Heart left ventricle (tissue), 16 donors: ENCODE measurements at regions not wholly inside any gene's neighbourhood (a gene's known extent, or its start where the extent isn't known, plus 50 kb on each side); places are given as distances from the start of the nearest gene placed in this dataset.

Source experiments
- ATAC-seq, 4 donors: fragments of 200-7000 bp; cut with Tn5 transposase; one replicate each; pipeline ENCODE4 v1.9.1; 2020 to 2022; ENCODE audit warnings: moderate library complexity in 4 of 4, mild to moderate bottlenecking in 3 of 4, moderate number of reproducible peaks in 1 of 4
- DNase-seq, 5 donors: peaks; one replicate each; pipeline ENCODE4 v3.0.0-alpha.2; 2020
- H3K27ac ChIP-seq, 12 donors: fragments of 200-600 bp; sonication (generic) in 4 of 12; one replicate each; pipeline versions ENCODE4 v1.5.0 to v1.8.0; 2016 to 2022; ENCODE audit warnings: mild to moderate bottlenecking in 2 of 12
- H3K27me3 ChIP-seq, 9 donors: fragments of 200-600 bp; sonication (generic) in 2 of 9; one replicate each; pipeline versions ENCODE4 v1.5.1 to v1.8.0; 2016 to 2022; ENCODE audit warnings: mild to moderate bottlenecking in 3 of 9
- H3K36me3 ChIP-seq, 9 donors: fragments of 200-600 bp; sonication (generic) in 2 of 9; one replicate each; pipeline versions ENCODE4 v1.5.0 to v1.8.0; 2018 to 2022; ENCODE audit warnings: mild to moderate bottlenecking in 2 of 9
- H3K4me1 ChIP-seq, 12 donors: fragments of 200-600 bp; sonication (generic) in 4 of 12; one replicate each; pipeline versions ENCODE4 v1.5.0 to v1.8.0; 2016 to 2022; ENCODE audit warnings: mild to moderate bottlenecking in 3 of 12
- H3K4me3 ChIP-seq, 12 donors: fragments of 200-600 bp; sonication (generic) in 4 of 12; one replicate each; pipeline versions ENCODE4 v1.5.0 to v1.8.0; 2017 to 2022; ENCODE audit warnings: mild to moderate bottlenecking in 9 of 12, moderate library complexity in 4 of 12
- H3K9me3 ChIP-seq, 12 donors: fragments of 200-600 bp; sonication (generic) in 4 of 12; one replicate each; pipeline versions ENCODE4 v1.5.0 to v1.8.0; 2016 to 2022; ENCODE audit warnings: mild to moderate bottlenecking in 1 of 12
- POLR2A ChIP-seq, 2 donors: fragments of 450-650 bp; IDR thresholded peaks; one replicate each; pipeline ENCODE4 v1.6.1; 2017; ENCODE audit warnings: antibody characterized with exemption in 2 of 2, mild to moderate bottlenecking in 2 of 2, moderate library complexity in 2 of 2
- WGBS, 4 donors: extraction: QIAGEN DNeasy Blood & Tissue Kit in 2 of 4; methylation state at CpG; one replicate each; pipeline versions ENCODE4 v1.1.5 to v1.1.7; 2013 to 2018; 5-methylcytosine and 5-hydroxymethylcytosine counted together
- intact Hi-C, 10 donors: fragments of 100-400 bp; cut with DNase I; formaldehyde crosslinking; loops; one replicate each; pipeline versions ENCODE4 v1.11.1 to v1.14.2; 2022
- TF ChIP-seq, protein P1 (sequence below), 12 donors: fragments of 200-600 bp; sonication (generic) in 4 of 12; IDR thresholded peaks; one replicate each; pipeline versions ENCODE4 v1.5.0 to v1.8.0; 2018 to 2022; ENCODE audit warnings: antibody characterized with exemption in 12 of 12, mild to moderate bottlenecking in 5 of 12
- donor health status: ischemic (EF 13 %, LVEDD 7.1; RV severe dilation, severe dysfunction).
- donor health status: healthy with polysubstance abuse.
- donor health status: DM: no; HTN: yes; CAD: no.
- donor health status: DM: no; HTN: no; CAD: no.
- donor health status: ischemic (EF 25% LVEDD 6.9; RV normal size, moderate dysfunction).
- donor health status: ischemic (EF 25% LVEDD 5.7; RV mildly dilated, moderate dysfunction).
- donor health status: healthy.
- donor health status: DM: yes; HTN: yes; CAD: no.
- donor health status: ischemic (EF 35%, LVEDD 5.7; RV mildly dilated, moderate dysfunction).
- donor health status: nonischemic (EF 11% LVEDD 7.7; RV severe dilation, severe dysfunction).
- donor health status: DM: yes; HTN: yes; CAD: no.
- donor health status: PGD.
- donor health status: ischemic (EF 29% LVEDD 5.4; RV normal size, mild dysfunction).
- donor health status: nonischemic (EF 23%, LVEDD 6.1; RV moderate dilation, normal function).

DNA sequence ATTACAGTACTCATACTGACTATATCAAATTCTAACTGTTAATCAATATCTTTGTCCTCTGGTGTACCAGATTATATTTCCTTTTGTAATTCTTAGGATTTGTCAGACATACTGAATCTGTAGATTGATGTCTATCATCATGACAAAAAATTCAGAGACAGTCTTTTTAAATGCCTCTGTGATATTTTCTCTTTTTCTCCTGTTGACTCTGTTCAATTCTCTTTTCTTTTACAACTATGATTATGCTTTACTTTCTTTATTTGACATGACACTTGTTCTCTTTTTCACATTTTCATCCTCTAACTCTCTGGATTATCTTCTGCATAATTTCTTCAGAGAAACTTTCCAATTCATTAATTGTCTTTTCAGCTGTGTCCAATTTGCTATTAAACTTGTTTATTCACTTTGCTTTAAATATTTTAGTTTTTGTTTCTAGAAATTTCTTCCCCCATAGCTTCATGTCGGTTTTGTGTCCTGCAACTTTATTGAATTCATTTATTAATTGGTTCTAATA lies 153.6 kb downstream of the PFKFB3 start:
- Histone ChIP-seq H3K4me3 (no peak overlapping the region), H3K9me3 (peaks cover 0 to 49% (median 21%) of the 10 kb centered on the region in 12 donors), H3K36me3 (peaks cover 0 to 3% (median 0%) of the 10 kb centered on the region in 9 donors), H3K4me1 (no peaks in the 10 kb centered on the region), H3K27ac (no peak overlapping the region), H3K27me3 (no peaks in the 10 kb centered on the region)
- TF ChIP-seq POLR2A (IDR thresholded peaks at IDR 0.05), result no peak
- TF ChIP-seq, protein P1, sequence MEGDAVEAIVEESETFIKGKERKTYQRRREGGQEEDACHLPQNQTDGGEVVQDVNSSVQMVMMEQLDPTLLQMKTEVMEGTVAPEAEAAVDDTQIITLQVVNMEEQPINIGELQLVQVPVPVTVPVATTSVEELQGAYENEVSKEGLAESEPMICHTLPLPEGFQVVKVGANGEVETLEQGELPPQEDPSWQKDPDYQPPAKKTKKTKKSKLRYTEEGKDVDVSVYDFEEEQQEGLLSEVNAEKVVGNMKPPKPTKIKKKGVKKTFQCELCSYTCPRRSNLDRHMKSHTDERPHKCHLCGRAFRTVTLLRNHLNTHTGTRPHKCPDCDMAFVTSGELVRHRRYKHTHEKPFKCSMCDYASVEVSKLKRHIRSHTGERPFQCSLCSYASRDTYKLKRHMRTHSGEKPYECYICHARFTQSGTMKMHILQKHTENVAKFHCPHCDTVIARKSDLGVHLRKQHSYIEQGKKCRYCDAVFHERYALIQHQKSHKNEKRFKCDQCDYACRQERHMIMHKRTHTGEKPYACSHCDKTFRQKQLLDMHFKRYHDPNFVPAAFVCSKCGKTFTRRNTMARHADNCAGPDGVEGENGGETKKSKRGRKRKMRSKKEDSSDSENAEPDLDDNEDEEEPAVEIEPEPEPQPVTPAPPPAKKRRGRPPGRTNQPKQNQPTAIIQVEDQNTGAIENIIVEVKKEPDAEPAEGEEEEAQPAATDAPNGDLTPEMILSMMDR (IDR thresholded peaks at IDR 0.05), result no peak
- intact Hi-C loops, result no loop called here
- WGBS, 4 donors, result 80 to 86% (median 81%) methylated on average over 1 of the region's 1 CpG
- no peak for ATAC-seq
- DNase-seq, result no peak

DNA sequence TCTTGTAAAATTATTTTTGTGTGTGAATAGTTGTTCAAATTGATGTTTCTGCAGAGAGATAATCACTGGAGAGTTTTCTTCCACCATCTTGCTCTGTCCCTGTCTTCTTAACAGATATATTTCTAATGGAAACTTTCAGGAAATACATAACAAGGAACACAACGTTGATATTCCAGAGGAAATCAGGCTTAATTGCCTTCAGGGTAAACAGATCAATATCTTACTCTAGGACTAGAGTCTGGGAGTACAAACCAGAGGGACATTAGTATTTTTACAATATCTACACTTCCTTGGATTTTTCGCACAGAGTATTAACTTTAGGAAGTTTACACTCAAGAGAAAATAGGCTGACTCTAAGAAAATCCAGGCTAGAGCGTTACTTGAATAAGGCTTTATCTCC lies 159.1 kb downstream of the PFKFB3 start:
- H3K36me3 ChIP-seq, result no peaks in the 10 kb centered on the region
- H3K9me3 ChIP-seq, result peaks cover 0 to 32% (median 10%) of the 10 kb centered on the region in 12 donors
- TF ChIP-seq POLR2A (IDR thresholded peaks at IDR 0.05), result no peak
- TF ChIP-seq, protein P1 (IDR thresholded peaks at IDR 0.05), result no peak
- ATAC-seq (no peak), DNase-seq (no peak)
- WGBS, 4 donors, result 77 to 84% (median 81%) methylated on average over 3 of the region's 3 CpGs
- H3K4me1 ChIP-seq, result peaks cover 0 to 10% (median 0%) of the 10 kb centered on the region in 12 donors
- H3K27me3 ChIP-seq, result no peaks in the 10 kb centered on the region
- no peak overlapping the region for H3K4me3 ChIP-seq
- intact Hi-C loops, result loop anchor here in 1 of 10 donors (10.0 kb wide), 1 partner anchor 57 kb away; no protein-coding TSS in a partner anchor
- H3K27ac ChIP-seq, result no peak overlapping the region

DNA sequence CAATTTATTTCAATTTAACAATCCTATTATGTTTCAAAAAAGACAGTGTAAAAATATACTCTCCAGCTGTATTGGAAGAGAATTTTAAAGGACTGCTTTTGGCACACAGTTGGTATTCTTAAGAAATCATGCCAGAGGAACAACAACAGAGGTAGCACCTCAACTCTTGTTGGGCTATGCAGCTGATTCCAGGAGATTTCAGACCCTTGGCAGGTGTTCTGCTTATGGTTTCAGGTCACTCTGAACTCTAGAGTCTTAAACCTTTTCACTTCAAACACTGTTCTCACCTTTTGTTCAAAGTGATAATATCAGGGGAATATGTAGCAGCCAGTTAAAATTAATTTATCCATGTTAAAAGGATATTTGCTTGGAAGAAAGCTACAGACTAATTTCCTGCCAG lies 160.1 kb downstream of the PFKFB3 start:
- ATAC-seq (no peak), DNase-seq (no peak)
- intact Hi-C loops, result loop anchor here in 1 of 10 donors (10.0 kb wide), 1 partner anchor 58 kb away; no protein-coding TSS in a partner anchor
- TF ChIP-seq, protein P1 (IDR thresholded peaks at IDR 0.05), result no peak
- no peak for TF ChIP-seq POLR2A (IDR thresholded peaks at IDR 0.05)
- H3K27ac ChIP-seq, result no peak overlapping the region
- no peaks in the 10 kb centered on the region for H3K27me3 ChIP-seq
- peaks cover 0 to 10% (median 0%) of the 10 kb centered on the region in 12 donors for H3K4me1 ChIP-seq
- H3K36me3 ChIP-seq, result no peaks in the 10 kb centered on the region
- H3K4me3 ChIP-seq, result no peak overlapping the region
- H3K9me3 ChIP-seq, result peaks cover 0 to 27% (median 9%) of the 10 kb centered on the region in 12 donors

DNA sequence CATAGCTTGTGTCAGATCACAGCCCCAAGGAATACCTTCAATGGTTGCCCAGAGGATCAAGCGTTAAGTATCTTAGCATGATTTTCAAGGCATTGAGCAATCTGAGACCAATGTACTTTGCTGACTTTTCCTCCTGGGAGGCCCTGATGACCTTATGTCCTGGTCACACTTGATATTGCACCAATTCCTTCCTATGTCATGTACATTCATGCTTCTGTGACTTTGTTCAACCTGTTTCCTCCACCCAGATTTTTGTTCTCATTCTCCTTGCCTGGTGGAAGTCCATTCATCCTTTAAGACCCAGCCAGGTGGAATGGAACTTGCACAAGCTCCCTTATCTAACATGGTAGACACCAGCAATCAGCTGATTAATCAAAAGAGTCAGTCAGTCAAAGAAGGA lies 160.8 kb downstream of the PFKFB3 start:
- Histone ChIP-seq H3K4me3 (no peak overlapping the region), H3K27ac (no peak overlapping the region), H3K9me3 (peaks cover 0 to 23% (median 7%) of the 10 kb centered on the region in 12 donors), H3K36me3 (no peaks in the 10 kb centered on the region), H3K27me3 (no peaks in the 10 kb centered on the region), H3K4me1 (peaks cover 0 to 10% (median 0%) of the 10 kb centered on the region in 12 donors)
- ATAC-seq (no peak), DNase-seq (no peak)
- WGBS, 4 donors, result 0 to 93% (median 57%) methylated on average over 1 of the region's 1 CpG
- TF ChIP-seq, protein P1 (IDR thresholded peaks at IDR 0.05), result no peak
- TF ChIP-seq POLR2A (IDR thresholded peaks at IDR 0.05), result no peak
- intact Hi-C loops, result loop anchor here in 1 of 10 donors (10.0 kb wide), 1 partner anchor 59 kb away; no protein-coding TSS in a partner anchor
